ENCODE measurements at regions not wholly inside any gene's neighbourhood (a gene's known extent, or its start where the extent isn't known, plus 50 kb on each side); places are given as distances from the start of the nearest gene placed in this dataset.

GRCh38 chr1:163540727-163541126 lies 219.0 kb downstream of the NUF2 start:
- Histone ChIP-seq H3K4me3 (ENCODE audit: low read length in 2 of 2) (no peak overlapping the region), H3K27me3 (ENCODE audit: control insufficient read depth in 1 of 2, insufficient read depth in 2 of 2, low read length in 1 of 2) (no peaks in the 10 kb centered on the region), H3K9me3 (ENCODE audit: control insufficient read depth, low read length) (no peaks in the 10 kb centered on the region), H3K4me1 (ENCODE audit: control insufficient read depth in 1 of 2, insufficient read depth in 2 of 2, low read length in 2 of 2) (no peaks in the 10 kb centered on the region), H3K27ac (ENCODE audit: low read depth in 1 of 2, low read length in 2 of 2) (no peak overlapping the region), H3K36me3 (ENCODE audit: control insufficient read depth in 1 of 2, insufficient read depth in 2 of 2, low read length in 1 of 2) (no peaks in the 10 kb centered on the region)
- DNase-seq (no peak), ATAC-seq (ENCODE audit: low FRiP score) (no peak)
- WGBS, 2 donors: 65 to 71% methylated on average over 2 of the region's 2 CpGs
- intact Hi-C loops (cut with DNase I): no loop called here

- Histone ChIP-seq H3K27me3 (ENCODE audit: control insufficient read depth in 1 of 2, insufficient read depth in 2 of 2, low read length in 1 of 2) (no peaks in the 10 kb centered on the region), H3K36me3 (ENCODE audit: control insufficient read depth in 1 of 2, insufficient read depth in 2 of 2, low read length in 1 of 2) (no peaks in the 10 kb centered on the region), H3K27ac (ENCODE audit: low read depth in 1 of 2, low read length in 2 of 2) (no peak overlapping the region), H3K4me3 (ENCODE audit: low read length in 2 of 2) (no peak overlapping the region), H3K9me3 (ENCODE audit: control insufficient read depth, low read length) (no peaks in the 10 kb centered on the region), H3K4me1 (ENCODE audit: control insufficient read depth in 1 of 2, insufficient read depth in 2 of 2, low read length in 2 of 2) (no peaks in the 10 kb centered on the region)
- 89 to 92% methylated on average over 3 of the region's 3 CpGs for WGBS, 2 donors
- DNase-seq (no peak), ATAC-seq (ENCODE audit: low FRiP score) (no peak)
- intact Hi-C loops (cut with DNase I): no loop called here
Measured at GRCh38 chr1:163544441-163544840, 222.7 kb downstream of the NUF2 start.

GRCh38 chr1:163558162-163558561 lies 236.4 kb downstream of the NUF2 start:
- Histone ChIP-seq H3K27ac (ENCODE audit: low read depth in 1 of 2, low read length in 2 of 2) (no peak overlapping the region), H3K9me3 (ENCODE audit: control insufficient read depth, low read length) (no peaks in the 10 kb centered on the region), H3K27me3 (ENCODE audit: control insufficient read depth in 1 of 2, insufficient read depth in 2 of 2, low read length in 1 of 2) (no peaks in the 10 kb centered on the region), H3K36me3 (ENCODE audit: control insufficient read depth in 1 of 2, insufficient read depth in 2 of 2, low read length in 1 of 2) (no peaks in the 10 kb centered on the region), H3K4me1 (ENCODE audit: control insufficient read depth in 1 of 2, insufficient read depth in 2 of 2, low read length in 2 of 2) (no peaks in the 10 kb centered on the region), H3K4me3 (ENCODE audit: low read length in 2 of 2) (no peak overlapping the region)
- no peak for ATAC-seq (ENCODE audit: low FRiP score)
- intact Hi-C loops (cut with DNase I): no loop called here
- no peak for DNase-seq
- 73 to 76% methylated on average over 3 of the region's 3 CpGs for WGBS, 2 donors

GRCh38 chr1:163561580-163562295 lies 240.0 kb downstream of the NUF2 start:
- Histone ChIP-seq H3K4me1 (ENCODE audit: control insufficient read depth in 1 of 2, insufficient read depth in 2 of 2, low read length in 2 of 2) (no peaks in the 10 kb centered on the region), H3K36me3 (ENCODE audit: control insufficient read depth in 1 of 2, insufficient read depth in 2 of 2, low read length in 1 of 2) (no peaks in the 10 kb centered on the region), H3K27ac (ENCODE audit: low read depth in 1 of 2, low read length in 2 of 2) (no peak overlapping the region), H3K9me3 (ENCODE audit: control insufficient read depth, low read length) (no peaks in the 10 kb centered on the region), H3K27me3 (ENCODE audit: control insufficient read depth in 1 of 2, insufficient read depth in 2 of 2, low read length in 1 of 2) (no peaks in the 10 kb centered on the region), H3K4me3 (ENCODE audit: low read length in 2 of 2) (no peak overlapping the region)
- no peak for ATAC-seq (ENCODE audit: low FRiP score)
- no peak for DNase-seq
- intact Hi-C loops (cut with DNase I): no loop called here
- WGBS, 2 donors: 53 to 60% methylated on average over 3 of the region's 3 CpGs

- no peak overlapping the region for H3K4me3 ChIP-seq (ENCODE audit: low read length in 2 of 2)
- 77% methylated on average over 2 of the region's 2 CpGs for WGBS, 2 donors
- DNase-seq: no peak
- no peak overlapping the region for H3K27ac ChIP-seq (ENCODE audit: low read depth in 1 of 2, low read length in 2 of 2)
- H3K4me1 ChIP-seq (ENCODE audit: control insufficient read depth in 1 of 2, insufficient read depth in 2 of 2, low read length in 2 of 2): no peaks in the 10 kb centered on the region
- intact Hi-C loops (cut with DNase I): no loop called here
- no peaks in the 10 kb centered on the region for H3K36me3 ChIP-seq (ENCODE audit: control insufficient read depth in 1 of 2, insufficient read depth in 2 of 2, low read length in 1 of 2)
- no peaks in the 10 kb centered on the region for H3K27me3 ChIP-seq (ENCODE audit: control insufficient read depth in 1 of 2, insufficient read depth in 2 of 2, low read length in 1 of 2)
- ATAC-seq (ENCODE audit: low FRiP score): no peak
- H3K9me3 ChIP-seq (ENCODE audit: control insufficient read depth, low read length): no peaks in the 10 kb centered on the region
Measured at GRCh38 chr1:163562355-163562754, 240.6 kb downstream of the NUF2 start.

- DNase-seq (no peak), ATAC-seq (ENCODE audit: low FRiP score) (no peak)
- H3K4me1 ChIP-seq (ENCODE audit: control insufficient read depth in 1 of 2, insufficient read depth in 2 of 2, low read length in 2 of 2): no peaks in the 10 kb centered on the region
- no peaks in the 10 kb centered on the region for H3K27me3 ChIP-seq (ENCODE audit: control insufficient read depth in 1 of 2, insufficient read depth in 2 of 2, low read length in 1 of 2)
- no peaks in the 10 kb centered on the region for H3K36me3 ChIP-seq (ENCODE audit: control insufficient read depth in 1 of 2, insufficient read depth in 2 of 2, low read length in 1 of 2)
- no peak overlapping the region for H3K27ac ChIP-seq (ENCODE audit: low read depth in 1 of 2, low read length in 2 of 2)
- H3K4me3 ChIP-seq (ENCODE audit: low read length in 2 of 2): no peak overlapping the region
- WGBS, 2 donors: 56% methylated on average over 3 of the region's 3 CpGs
- intact Hi-C loops (cut with DNase I): no loop called here
- H3K9me3 ChIP-seq (ENCODE audit: control insufficient read depth, low read length): no peaks in the 10 kb centered on the region
Measured at GRCh38 chr1:163565166-163565565, 243.4 kb downstream of the NUF2 start.

- no peaks in the 10 kb centered on the region for H3K9me3 ChIP-seq (ENCODE audit: control insufficient read depth, low read length)
- intact Hi-C loops (cut with DNase I): no loop called here
- DNase-seq (no peak), ATAC-seq (ENCODE audit: low FRiP score) (no peak)
- H3K4me3 ChIP-seq (ENCODE audit: low read length in 2 of 2): no peak overlapping the region
- no peaks in the 10 kb centered on the region for H3K4me1 ChIP-seq (ENCODE audit: control insufficient read depth in 1 of 2, insufficient read depth in 2 of 2, low read length in 2 of 2)
- H3K36me3 ChIP-seq (ENCODE audit: control insufficient read depth in 1 of 2, insufficient read depth in 2 of 2, low read length in 1 of 2): no peaks in the 10 kb centered on the region
- 4 to 21% methylated on average over 4 of the region's 4 CpGs for WGBS, 2 donors
- no peaks in the 10 kb centered on the region for H3K27me3 ChIP-seq (ENCODE audit: control insufficient read depth in 1 of 2, insufficient read depth in 2 of 2, low read length in 1 of 2)
- H3K27ac ChIP-seq (ENCODE audit: low read depth in 1 of 2, low read length in 2 of 2): no peak overlapping the region
Measured at GRCh38 chr1:163570071-163570470, 248.3 kb downstream of the NUF2 start.

- Histone ChIP-seq H3K27ac (ENCODE audit: low read depth in 1 of 2, low read length in 2 of 2) (no peak overlapping the region), H3K36me3 (ENCODE audit: control insufficient read depth in 1 of 2, insufficient read depth in 2 of 2, low read length in 1 of 2) (no peaks in the 10 kb centered on the region), H3K27me3 (ENCODE audit: control insufficient read depth in 1 of 2, insufficient read depth in 2 of 2, low read length in 1 of 2) (no peaks in the 10 kb centered on the region), H3K4me3 (ENCODE audit: low read length in 2 of 2) (no peak overlapping the region), H3K9me3 (ENCODE audit: control insufficient read depth, low read length) (no peaks in the 10 kb centered on the region), H3K4me1 (ENCODE audit: control insufficient read depth in 1 of 2, insufficient read depth in 2 of 2, low read length in 2 of 2) (no peaks in the 10 kb centered on the region)
- DNase-seq: no peak
- 73 to 76% methylated on average over 4 of the region's 4 CpGs for WGBS, 2 donors
- ATAC-seq (ENCODE audit: low FRiP score): no peak
- intact Hi-C loops (cut with DNase I): no loop called here
Measured at GRCh38 chr1:163571950-163572349, 250.2 kb downstream of the NUF2 start.

GRCh38 chr1:163574119-163574518 lies 252.4 kb downstream of the NUF2 start:
- ATAC-seq (ENCODE audit: low FRiP score) (no peak), DNase-seq (no peak)
- no peaks in the 10 kb centered on the region for H3K36me3 ChIP-seq (ENCODE audit: control insufficient read depth in 1 of 2, insufficient read depth in 2 of 2, low read length in 1 of 2)
- H3K27ac ChIP-seq (ENCODE audit: low read depth in 1 of 2, low read length in 2 of 2): no peak overlapping the region
- no peaks in the 10 kb centered on the region for H3K9me3 ChIP-seq (ENCODE audit: control insufficient read depth, low read length)
- no peak overlapping the region for H3K4me3 ChIP-seq (ENCODE audit: low read length in 2 of 2)
- H3K27me3 ChIP-seq (ENCODE audit: control insufficient read depth in 1 of 2, insufficient read depth in 2 of 2, low read length in 1 of 2): no peaks in the 10 kb centered on the region
- intact Hi-C loops (cut with DNase I): no loop called here
- H3K4me1 ChIP-seq (ENCODE audit: control insufficient read depth in 1 of 2, insufficient read depth in 2 of 2, low read length in 2 of 2): no peaks in the 10 kb centered on the region
- whole genome bisulfite sequencing, 2 donors: 82 to 84% methylated on average over 6 of the region's 6 CpGs
